GM21619 (cell line): ENCODE measurements at regions not wholly inside any gene's neighbourhood (a gene's known extent, or its start where the extent isn't known, plus 50 kb on each side); places are given as distances from the start of the nearest gene placed in this dataset.
A peak's percentile ranks its signal among the peaks of the same experiment; 100 is the strongest.
"Not testable (repeated sequence)": the region's sequence is repeated elsewhere in the genome, so short reads cannot be mapped to it uniquely, and the experiment has no call there.

ENCODE experiments used
- ATAC-seq: cut with Tn5 transposase; IDR thresholded peaks from one replicate; pipeline ENCODE4 v1.9.1; 2021; ENCODE audit not compliant: unreplicated experiment

- ATAC-seq = no peak
These were observed 361.9 kb upstream of the JARID2 start for GRCh38 chr6:14883921-14884320.

DNA sequence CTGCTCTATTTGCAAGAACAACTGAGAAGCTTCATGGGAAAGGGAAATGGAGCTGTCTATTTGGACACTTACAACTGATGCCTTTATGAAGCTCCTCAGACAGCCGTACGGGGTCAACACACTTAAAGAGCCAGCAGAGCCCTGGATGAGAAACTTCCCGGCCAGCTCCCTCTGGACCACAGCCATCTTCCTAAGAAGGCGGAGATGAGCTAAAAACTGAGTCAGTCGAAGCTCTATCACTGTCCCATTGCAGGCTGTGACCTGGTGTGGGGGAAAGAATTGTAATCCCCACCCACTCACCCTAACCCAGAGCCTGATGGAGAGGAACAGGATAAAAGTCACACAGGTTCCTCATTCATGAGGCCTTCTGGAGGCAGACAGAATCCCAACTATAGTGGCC is 360.4 kb upstream of the JARID2 start:
- no peak for ATAC-seq

GRCh38 chr6:14887181-14887580 is 358.7 kb upstream of the JARID2 start:
- ATAC-seq = no peak

DNA sequence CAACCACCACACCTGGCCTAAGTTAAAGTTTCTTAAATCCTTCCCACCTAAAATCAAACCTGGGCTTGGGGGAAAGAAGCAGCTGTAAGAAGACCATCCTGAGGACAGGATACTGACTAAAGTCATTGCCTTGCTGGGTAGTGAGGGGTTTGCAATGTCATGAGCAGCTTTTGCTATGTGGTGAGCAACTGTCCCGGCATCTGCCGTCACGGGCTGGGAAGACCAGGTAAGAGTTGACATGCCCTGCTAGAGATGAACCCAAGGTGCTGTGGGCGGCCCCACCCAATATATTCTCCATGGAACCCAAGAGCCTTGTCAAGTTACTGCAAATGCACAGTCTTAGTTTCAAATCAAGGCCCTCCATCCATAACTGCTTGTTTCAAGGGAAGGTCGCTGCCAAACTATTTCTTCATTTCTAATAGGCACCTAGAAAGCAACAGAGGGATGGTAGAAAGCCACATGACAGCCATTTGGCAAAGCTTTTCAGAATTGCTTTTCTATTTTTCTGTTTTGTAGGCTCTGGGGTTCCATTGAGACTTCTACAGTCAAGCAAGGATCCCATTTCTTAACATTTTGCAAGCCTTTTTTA is 357.8 kb upstream of the JARID2 start:
- ATAC-seq = no peak

DNA sequence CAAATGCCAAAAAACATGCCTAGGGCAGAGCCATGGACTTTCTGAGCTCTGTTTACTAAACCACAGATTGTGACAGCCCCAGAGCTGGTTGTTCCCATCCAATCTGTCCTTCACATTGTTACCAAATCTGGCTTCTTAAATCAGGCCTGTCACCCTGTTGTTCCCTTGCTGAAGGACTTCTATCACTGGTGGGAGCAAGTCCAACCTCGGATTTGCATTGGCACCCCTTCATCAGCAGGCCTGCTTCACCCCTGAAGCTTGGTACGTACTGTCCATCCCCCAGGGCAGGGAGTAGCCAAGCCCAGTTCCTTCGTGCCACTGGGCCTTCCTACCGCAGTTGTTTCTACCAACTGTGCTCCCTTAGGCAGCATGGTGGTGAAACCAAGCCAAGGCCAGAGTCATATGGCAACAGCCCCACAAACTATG is 357.3 kb upstream of the JARID2 start:
- ATAC-seq = no peak

DNA sequence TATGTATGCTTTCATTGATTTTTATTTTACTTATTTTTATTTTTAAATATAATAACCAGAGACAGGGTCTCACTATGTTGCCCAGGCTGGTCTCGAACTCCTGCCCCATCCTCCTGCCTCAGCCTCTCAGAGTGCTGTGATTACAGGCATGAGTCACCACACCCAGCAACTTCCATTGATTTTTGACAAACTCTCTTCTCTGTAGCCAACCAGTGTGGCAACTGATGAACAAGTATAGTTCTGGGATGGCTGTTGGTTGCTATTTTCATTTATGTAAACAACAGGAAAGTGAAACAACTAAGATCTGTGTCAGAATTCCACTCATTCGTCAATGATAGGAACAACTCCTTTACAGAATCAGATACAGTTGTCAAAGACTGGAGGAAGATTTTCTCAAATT is 356.7 kb upstream of the JARID2 start:
- no peak for ATAC-seq

- no peak for ATAC-seq
These were observed 356.0 kb upstream of the JARID2 start for GRCh38 chr6:14889611-14890593.

DNA sequence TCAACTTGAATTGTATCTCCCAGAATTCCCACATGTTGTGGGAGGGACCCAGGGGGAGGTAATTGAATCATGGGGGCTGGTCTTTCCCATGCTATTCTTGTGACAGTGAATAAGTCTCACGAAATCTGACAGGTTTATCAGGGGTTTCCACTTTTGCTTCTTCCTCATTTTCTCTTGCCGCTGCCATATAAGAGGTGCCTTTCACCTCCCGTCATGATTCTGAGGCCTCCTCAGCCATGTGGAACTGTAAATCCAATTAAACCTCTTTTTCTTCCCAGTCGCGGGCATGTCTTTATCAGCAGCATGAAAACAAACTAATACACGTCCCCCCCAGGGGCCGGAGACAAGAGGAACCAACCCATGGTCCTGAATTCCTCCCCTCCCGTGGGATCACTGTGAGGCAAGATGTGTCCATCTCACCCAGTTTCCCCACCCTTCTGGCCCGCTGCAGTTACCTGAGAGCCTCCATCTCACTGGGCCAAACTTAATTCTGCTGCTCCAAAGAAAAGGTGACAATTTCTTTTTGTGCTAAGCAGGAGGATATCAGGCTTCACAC is 354.0 kb upstream of the JARID2 start:
- not testable (repeated sequence) for ATAC-seq

DNA sequence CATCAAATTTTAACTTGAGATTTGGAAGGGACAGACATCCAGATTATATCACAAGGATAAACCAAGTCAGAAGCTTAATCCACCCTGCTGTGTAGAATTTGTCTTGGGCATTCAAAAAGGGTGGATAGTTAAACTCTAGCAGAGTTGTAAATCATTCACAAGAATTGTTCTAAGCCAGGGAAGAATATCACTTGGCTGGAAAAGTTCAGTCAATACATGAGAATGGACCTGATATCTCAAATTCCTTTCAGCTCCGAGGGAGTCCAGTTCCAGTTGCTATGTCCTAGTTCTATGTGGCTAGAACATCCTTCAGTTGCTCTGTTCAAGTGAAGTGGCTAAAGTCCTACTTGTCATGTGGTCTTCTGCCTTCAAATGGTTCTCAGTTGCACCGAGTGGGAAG is 351.8 kb upstream of the JARID2 start:
- no peak for ATAC-seq

- ATAC-seq = no peak
These were observed 349.4 kb upstream of the JARID2 start for GRCh38 chr6:14896475-14896874.

GRCh38 chr6:14897831-14898230 is 348.0 kb upstream of the JARID2 start:
- ATAC-seq = no peak

DNA sequence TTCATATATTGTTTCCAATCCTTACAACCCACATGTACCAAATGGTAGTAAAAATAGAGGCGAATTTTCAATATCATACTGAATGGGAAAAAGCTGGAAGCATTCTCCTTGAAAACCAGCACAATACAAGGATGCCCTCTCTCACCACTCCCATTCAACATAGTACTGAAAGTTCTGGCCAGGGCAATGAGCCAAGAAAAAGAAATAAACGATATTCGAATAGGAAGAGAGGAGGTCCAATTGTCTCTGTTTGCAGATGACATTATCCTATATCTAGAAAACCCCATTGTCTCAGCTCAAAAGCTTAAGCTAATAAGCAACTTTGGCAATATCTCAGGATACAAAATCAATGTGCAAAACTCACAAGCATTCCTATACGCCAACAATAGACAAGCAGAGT is 346.4 kb upstream of the JARID2 start:
- ATAC-seq = not testable (repeated sequence)

- ATAC-seq = no peak
These were observed 344.9 kb upstream of the JARID2 start for GRCh38 chr6:14900919-14901318.

GRCh38 chr6:14903176-14904038 is 342.5 kb upstream of the JARID2 start:
- ATAC-seq = no peak

DNA sequence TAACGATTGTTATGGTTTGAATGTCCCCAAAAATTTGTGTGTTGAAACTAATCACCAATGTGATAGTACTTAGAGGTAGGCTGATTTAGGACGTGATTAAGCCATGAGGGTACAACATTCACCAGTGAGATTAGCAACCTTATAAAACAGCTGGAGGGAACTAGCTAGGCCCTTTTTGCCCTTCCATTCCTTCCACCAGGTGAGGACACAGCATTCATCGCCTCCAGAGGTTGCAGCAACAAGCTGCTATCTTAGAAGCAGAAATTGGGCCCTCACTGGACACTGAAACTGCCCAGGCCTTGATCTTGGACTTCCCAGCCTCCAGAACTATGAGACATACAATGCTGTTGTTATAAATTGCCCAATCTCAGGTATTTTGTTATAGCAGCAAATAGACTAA is 340.7 kb upstream of the JARID2 start:
- no peak for ATAC-seq

DNA sequence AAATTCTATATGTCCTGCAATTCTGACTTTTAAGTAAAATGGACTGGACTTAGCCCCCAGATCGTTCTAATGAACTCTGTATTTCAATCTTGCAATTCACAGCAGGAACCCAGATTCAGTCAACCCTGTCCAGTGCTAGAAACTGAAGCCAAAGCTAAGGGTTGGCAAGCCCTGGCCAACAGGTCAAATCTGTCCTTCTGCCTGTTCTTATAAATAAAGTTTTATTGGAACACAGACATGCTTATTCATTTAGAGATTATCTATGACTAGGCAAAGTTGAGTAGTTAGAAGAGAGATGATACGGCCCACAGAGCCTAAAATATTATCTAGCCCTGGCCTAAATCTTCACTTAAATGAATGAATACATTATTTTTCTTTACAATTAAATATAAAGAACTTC is 339.2 kb upstream of the JARID2 start:
- no peak for ATAC-seq

- peak; percentile 87 for ATAC-seq
These were observed 334.9 kb upstream of the JARID2 start for GRCh38 chr6:14910692-14911547.

GRCh38 chr6:14912226-14912625 is 333.6 kb upstream of the JARID2 start:
- ATAC-seq = no peak

GRCh38 chr6:14912706-14913105 is 333.2 kb upstream of the JARID2 start:
- ATAC-seq = no peak

GRCh38 chr6:14913931-14914330 is 331.9 kb upstream of the JARID2 start:
- no peak for ATAC-seq
